HG02840 (cell line): ENCODE measurements at regions not wholly inside any gene's neighbourhood (a gene's known extent, or its start where the extent isn't known, plus 50 kb on each side); places are given as distances from the start of the nearest gene placed in this dataset.

Experiments
- ATAC-seq: cut with Tn5 transposase; IDR thresholded peaks from one replicate; pipeline ENCODE4 v1.9.1; 2021; ENCODE audit warnings: mild to moderate bottlenecking, moderate library complexity, moderate number of reproducible peaks; ENCODE audit not compliant: unreplicated experiment, low FRiP score

GRCh38 chr7:110066843-110067242, 1024.1 kb upstream of the LRRN3 start:
- no peak for ATAC-seq

GRCh38 chr7:110071192-110071591, 1019.7 kb upstream of the LRRN3 start:
- ATAC-seq = no peak

- ATAC-seq = no peak
Measured at GRCh38 chr7:110075450-110075849, 1015.5 kb upstream of the LRRN3 start.

DNA sequence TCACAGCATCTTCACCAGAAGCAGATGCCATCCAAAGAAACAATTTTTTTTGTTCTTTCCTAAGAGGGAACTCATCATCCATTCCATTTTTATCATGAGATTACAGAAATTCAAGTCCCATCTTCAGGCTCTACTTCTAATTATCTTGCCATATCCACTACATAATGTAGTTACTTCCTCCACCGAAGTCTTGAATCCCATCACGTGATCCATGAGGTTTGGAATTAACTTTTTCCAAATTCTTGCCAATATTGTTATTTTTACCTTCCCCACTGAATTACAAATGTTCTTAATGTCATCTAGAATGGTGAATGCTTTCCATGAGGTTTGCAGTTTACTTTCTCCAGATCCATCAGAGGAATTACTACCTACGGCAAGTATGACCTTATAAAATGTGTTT, 1014.7 kb upstream of the LRRN3 start:
- no peak for ATAC-seq

GRCh38 chr7:110084181-110084807, 1006.6 kb upstream of the LRRN3 start:
- ATAC-seq = no peak

DNA sequence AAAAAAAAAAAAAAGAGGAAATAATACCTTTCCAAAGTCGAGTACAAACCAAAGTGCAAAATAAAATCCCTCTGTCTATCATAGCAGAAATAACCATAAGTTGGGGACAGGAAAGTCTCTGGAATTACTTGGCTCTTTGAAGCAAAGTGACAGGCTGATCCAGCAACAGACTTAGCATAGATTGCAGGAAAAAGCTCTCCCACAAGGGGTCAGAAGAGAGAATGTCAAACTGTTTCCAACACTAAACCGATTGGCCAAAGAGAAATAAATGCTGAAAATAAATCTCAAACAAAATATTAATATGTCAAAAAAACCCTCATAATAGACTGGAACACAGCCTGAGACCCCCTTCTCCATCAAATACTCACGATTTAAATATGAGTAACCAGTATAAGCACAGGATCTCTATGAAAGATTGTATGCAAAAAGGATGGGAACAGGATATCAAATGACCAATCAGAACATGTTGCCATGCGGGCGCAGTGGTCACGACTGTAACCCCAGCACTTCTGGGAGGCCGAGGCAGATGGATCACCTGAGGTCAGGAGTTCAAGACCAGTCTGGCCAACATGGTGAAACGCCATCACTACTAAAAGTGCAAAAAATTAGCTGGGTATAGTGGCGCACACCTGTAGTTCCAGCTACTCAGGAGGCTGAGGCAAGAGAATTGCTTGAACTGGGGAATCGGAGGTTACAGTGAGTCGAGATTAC, 1000.7 kb upstream of the LRRN3 start:
- ATAC-seq = no peak

DNA sequence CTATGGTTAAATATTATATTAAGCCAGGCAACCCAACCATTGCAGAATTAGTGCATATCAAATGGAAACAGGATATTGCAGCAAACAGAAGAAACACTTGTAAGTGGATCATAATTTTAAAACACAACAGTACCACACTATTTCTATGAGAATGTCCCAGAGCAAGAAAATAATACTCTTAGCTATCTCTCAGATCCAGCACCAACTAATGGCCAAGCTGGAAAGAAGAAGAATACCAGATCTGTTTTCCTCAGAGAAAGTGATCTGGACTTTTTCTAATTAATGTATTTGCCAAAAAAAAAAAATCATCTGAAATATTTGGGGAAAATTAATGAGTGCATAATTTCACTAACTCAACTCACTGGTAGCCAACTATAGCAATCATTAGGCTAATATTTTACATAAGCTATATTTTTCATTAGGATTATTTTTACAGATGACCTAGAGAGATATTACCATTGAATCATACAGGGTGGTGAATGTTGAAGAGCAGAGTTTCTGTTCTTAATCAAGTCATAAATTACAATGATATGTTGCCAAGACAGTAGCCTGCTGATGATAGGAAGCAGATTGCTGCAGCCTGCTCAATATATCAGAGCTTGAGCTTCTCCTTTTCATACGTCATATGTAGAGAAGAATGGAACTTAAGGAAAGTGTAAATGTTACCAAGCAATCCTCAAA, 995.4 kb upstream of the LRRN3 start:
- ATAC-seq = no peak

DNA sequence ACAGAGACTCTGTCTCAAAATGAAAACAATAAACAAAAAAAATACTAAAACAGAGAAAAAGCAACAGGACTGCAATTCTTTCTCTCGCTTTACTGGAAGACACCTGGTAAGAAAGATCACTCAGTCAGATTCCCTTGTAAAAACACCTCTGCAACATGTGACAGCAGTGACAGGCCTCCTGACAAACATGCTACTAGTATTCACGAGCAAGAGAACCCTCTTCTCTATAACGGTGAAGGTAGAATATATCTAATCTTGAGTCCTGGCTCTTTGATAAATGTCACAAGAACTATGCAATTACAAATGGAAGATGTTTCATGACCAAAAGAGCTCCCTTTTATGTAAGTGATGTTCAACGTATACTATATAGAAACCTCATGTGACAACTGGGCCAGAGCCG, 986.7 kb upstream of the LRRN3 start:
- no peak for ATAC-seq

DNA sequence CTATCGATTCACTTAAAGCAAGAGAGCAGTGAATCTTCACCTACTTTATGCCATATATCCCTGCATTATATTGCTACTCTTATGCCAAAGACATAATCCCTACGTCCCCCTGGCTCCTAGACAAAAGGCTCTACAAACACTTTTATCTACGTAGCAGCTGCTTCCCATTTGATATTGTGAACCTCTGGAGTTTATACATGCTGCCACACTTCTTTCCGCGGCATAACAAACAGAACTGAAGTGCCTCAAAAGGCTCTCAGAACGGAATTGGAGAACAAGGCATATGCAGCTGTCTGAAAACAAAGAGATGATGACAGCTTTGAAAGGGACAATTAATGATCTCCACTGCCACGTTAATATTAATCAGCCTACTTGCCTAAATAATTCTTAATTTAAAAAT, 985.6 kb upstream of the LRRN3 start:
- no peak for ATAC-seq

GRCh38 chr7:110105840-110106239, 985.1 kb upstream of the LRRN3 start:
- no peak for ATAC-seq

DNA sequence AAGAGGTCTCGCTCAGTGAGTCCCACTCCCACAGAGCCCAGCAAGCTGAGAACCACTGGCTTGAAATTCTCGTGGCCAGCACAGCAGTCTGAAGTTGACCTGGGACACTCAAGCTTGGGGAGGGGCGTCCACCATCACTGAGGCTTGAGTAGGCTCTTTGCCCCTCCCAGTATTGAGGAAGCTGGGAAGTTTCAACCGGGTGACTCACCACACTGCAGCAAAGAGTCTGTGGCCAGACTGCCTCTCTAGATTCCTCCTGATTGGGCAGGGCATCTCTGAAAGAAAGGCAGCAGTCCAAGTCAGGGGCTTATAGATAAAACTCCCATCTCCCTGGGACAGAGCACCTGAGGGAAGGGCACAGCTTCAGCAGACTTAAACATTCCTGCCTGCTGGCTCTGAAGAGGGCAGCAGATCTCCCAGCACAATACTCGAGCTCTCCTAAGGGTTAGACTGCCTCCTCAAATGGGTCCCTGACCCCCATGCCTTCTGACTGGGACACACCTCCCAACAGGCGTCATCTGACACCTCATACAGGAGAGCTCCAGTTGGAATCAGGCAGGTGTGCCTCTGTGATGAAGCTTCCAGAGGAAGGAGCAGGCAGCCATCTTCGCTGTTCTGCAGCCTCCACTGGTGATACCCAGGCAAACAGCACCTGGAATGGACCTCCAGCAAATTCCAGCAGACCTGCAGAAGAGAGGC, 970.9 kb upstream of the LRRN3 start:
- ATAC-seq = no peak

DNA sequence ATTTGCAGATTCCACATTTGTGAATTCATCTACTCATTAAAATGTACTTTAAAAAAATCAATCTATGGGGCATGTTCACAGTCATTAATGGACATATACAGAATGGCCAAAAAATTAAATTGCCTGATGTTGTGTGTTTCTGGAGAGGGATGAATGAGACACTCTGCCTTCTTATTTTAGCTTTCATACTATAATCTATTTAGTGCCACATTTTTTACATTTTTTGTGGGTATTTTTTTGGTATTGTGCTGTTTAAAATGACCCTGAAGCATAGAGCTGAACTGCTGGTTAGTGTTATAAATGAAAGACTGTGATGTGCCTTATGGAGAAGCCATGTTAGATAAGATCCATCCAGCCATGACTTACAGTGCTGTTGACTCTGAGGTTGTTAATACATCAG, 961.8 kb upstream of the LRRN3 start:
- ATAC-seq = no peak

DNA sequence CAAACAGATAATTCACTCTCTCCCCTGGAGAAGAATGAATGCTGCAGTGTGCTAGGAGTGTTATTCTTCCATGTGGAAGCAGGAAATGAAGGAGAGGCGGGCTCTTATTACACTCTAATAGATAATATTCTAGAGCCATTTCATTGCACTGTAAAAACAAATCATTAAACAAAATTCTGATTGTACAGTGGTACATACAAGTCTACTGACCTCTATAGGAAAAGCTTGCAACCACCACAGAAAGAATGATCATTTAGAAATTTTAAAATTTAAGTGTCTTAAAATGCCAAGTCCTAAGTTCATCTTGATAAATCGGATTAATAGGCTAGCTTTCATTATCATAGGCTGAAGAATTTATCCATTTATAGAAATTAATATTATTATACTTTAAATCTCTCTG, 960.3 kb upstream of the LRRN3 start:
- ATAC-seq = no peak

DNA sequence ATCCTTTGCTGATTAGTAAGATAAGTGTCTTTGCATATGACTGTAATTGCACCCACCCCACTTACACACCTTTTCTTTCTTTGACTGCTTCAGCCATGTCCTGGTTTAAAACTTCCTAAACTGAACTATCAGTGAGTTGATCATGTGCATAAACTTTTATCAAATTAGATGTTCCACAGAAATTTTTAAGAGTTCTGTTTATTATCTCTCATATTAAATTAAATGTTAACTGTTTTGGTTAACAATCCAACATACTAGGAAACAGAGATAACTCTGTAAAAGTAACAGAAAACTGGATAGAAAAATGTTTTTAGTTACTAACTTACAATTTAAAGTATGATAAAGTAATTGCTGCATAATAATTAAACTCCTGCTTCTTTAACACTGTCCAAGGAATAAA, 959.6 kb upstream of the LRRN3 start:
- ATAC-seq = no peak

DNA sequence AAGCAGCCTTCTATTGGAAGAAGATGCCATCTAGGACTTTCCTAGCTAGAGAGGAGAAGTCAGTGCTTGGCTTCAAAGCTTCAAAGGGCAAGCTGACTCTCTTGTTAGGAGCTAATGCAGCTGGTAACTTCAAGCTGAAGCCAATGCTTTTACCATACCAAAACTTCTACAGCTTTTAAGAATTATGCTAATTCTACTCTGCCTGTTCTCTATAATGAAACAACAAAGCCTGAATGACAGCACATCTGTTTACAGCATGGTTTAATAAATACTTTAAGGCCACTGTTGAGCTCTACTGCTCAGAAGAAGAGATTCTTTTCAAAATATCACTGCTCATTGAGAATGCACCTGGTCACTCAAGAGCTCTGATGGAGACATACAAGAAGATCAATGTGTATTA, 951.9 kb upstream of the LRRN3 start:
- no peak for ATAC-seq

DNA sequence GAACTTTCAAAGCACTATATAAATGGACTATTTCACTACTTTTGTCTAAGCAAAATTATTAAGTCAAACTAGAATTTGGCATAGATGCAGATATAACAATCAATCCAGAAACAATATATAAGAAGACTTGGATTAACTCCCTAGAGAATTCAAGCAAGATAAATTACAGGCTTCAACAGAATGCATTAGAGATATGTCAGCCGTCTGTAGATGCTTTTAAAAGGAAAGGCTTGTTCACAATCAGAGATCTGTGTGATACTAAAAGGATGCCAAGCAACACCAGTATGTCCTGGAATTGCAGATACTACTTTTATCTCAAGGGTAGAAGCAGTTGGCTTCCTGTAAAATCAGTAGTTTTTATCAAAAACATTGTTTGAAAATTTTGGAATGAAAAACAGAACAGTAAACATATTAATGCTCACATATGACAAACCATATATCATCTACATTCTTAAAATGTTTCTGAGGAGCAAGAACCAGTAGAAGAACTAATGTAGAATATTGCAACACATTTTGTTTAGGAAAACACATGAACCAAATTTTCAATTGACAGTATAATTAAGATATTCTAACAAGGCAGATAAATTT, 947.9 kb upstream of the LRRN3 start:
- ATAC-seq = no peak

- ATAC-seq = no peak
Measured at GRCh38 chr7:110144599-110144998, 946.3 kb upstream of the LRRN3 start.

DNA sequence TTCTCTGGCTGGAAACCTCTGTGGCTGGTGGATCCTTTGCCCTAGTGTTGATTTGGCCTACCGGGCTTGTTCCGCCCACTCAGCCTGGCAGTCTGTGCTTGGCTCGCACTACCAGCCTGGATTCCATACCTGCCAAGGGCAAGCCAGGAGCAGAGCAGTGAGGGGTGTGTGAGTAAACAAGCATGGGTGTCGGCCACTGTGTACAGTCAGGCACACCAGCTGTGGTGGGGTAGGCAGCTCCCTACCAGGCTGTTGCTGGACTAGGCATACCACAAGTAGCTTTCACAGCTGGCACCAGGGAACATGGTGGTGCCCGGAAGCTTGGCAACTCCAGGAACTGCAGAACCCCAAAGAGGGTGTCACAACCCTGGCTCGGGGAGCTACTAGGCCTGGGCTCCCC, 942.9 kb upstream of the LRRN3 start:
- ATAC-seq = no peak

DNA sequence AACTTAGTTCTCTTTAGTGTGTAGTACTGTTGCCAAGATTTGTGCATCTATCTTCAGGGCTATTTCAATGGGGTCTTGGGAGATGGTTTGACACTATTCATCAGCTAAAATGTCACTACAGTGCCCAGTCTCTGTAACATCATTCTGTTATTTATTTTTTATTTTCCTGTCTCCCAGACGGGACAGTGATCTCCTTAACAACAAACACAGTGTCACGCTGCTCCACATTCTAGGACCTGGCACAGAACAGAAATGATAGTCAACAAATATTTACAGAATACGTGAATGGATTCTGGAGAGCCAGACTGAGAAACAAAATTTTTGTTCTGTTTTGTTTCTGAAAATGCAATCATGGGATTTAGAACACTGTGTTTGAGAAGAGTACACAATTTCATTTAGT, 937.7 kb upstream of the LRRN3 start:
- ATAC-seq = no peak

DNA sequence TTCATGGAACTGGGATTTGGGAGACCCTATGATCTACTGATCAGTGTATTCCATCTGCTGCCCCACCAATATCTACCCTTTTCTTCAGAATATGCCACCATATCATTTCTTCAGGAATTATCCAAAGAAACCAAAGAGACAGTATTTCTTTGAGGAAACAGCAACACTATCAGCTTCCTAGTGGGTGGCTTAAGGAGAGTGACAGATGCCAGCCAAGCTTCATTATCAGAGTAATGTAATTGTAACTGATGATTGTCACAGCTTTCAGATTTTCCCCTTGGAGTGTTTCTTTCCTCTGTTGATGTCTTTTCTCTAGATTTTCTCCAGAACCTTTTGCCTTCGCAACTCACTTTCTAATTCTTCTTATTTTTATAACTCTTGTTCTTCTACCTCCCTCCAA, 934.4 kb upstream of the LRRN3 start:
- no peak for ATAC-seq
